ENCODE measurements at regions not wholly inside any gene's neighbourhood (a gene's known extent, or its start where the extent isn't known, plus 50 kb on each side); places are given as distances from the start of the nearest gene placed in this dataset.

DNA sequence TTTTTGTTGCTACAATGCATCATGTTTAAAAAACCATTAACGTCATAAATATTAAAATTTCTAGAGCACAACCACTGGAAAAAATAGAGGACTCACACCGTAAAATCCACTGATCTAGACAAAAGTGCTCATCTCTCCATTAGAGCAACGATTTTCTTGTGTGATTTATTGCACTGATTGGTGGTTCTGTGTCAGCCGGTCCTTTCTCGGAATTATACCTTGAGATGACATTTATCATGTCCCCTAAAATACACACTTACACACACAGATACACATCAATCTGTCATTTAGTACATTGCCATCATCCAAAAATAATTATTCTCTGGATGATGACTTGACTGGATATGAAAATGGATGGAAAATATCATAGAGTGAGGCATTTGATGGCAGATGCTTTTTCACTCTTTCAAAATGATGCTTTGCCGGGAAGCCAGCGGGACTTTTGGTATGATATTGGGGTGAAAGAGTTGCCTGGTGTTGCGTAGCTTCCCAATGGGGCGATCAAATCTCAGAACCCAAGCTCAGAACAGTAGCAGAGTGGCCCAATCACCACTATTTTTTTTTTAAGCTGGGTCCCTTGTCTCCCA is 226.6 kb downstream of the GAS1 start:
- TF ChIP-seq, protein P1, sequence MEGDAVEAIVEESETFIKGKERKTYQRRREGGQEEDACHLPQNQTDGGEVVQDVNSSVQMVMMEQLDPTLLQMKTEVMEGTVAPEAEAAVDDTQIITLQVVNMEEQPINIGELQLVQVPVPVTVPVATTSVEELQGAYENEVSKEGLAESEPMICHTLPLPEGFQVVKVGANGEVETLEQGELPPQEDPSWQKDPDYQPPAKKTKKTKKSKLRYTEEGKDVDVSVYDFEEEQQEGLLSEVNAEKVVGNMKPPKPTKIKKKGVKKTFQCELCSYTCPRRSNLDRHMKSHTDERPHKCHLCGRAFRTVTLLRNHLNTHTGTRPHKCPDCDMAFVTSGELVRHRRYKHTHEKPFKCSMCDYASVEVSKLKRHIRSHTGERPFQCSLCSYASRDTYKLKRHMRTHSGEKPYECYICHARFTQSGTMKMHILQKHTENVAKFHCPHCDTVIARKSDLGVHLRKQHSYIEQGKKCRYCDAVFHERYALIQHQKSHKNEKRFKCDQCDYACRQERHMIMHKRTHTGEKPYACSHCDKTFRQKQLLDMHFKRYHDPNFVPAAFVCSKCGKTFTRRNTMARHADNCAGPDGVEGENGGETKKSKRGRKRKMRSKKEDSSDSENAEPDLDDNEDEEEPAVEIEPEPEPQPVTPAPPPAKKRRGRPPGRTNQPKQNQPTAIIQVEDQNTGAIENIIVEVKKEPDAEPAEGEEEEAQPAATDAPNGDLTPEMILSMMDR (IDR thresholded peaks at IDR 0.05; ENCODE audit: low read depth, low read length, missing control alignments), result no peak
- H3K4me3 ChIP-seq (ENCODE audit: low read depth, low read length), result no peak overlapping the region

DNA sequence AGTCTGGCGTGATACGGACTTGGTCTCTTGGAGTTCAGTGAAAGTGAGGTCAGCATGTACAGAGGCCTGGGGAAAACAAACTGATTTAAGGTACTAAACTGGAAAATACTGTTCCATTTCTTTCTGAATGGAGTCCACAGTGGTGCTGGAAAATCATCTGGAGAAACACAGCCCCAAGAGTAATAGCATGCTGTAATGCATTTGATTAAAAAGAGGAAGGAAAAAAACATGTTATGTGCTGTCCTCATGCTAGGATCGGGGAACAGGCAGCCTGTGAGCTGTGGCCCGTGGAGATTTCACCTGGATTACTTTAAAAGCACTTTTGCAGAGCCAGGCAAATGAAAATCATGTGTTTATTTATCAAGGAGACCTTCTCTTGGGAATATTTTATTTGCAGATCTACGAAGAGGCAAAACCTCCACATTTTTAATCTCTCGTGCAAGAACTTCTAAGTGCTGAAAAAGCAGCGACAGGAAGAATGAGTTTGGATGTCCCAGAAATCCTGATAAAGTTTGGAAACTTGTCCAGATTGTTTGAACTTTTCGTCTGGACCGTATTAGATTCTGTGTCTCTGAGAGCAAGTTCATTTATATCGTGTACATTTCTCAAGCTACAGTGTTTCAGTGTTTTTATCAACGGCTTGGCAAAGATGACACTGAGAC is 228.8 kb downstream of the GAS1 start:
- TF ChIP-seq, protein P1 (IDR thresholded peaks at IDR 0.05; ENCODE audit: low read depth, low read length, missing control alignments), result no peak
- DNase-seq (ENCODE audit: low read depth), result no peak
- no peak overlapping the region for H3K4me3 ChIP-seq (ENCODE audit: low read depth, low read length)

More for the DNA sequence above, 226.6 kb downstream of the GAS1 start:
- DNase-seq (ENCODE audit: low read depth), result no peak

DNA sequence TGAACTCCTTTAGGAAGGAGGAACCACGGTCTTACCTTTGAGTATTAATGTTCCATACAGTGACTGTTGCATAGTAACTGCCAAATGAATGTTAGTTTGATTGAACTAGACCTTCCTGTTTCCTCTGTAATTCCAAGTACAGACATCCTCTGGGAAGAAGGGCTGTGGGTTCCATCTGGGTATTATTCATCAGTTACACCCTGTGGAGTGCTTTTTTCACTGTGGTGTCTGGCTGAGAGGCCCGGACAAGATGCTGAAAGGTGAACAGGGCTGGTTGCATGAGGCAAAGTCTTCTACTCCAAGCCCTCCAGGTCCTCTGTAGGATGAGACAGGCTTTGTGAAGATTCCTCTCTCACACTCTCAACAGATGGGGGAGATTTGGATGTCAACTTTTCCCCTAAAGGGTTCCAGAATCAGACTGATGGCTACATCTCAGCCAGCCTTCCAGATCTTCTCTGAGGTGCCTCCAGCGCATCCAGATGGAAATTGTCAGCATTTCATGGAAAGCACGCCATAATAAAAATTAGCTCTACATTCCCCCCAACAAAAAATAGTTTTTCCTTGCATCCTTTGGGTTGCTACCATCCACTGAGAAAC is 230.9 kb downstream of the GAS1 start:
- TF ChIP-seq, protein P1 (IDR thresholded peaks at IDR 0.05; ENCODE audit: low read depth, low read length, missing control alignments), result no peak
- no peak for DNase-seq (ENCODE audit: low read depth)
- no peak overlapping the region for H3K4me3 ChIP-seq (ENCODE audit: low read depth, low read length)

DNA sequence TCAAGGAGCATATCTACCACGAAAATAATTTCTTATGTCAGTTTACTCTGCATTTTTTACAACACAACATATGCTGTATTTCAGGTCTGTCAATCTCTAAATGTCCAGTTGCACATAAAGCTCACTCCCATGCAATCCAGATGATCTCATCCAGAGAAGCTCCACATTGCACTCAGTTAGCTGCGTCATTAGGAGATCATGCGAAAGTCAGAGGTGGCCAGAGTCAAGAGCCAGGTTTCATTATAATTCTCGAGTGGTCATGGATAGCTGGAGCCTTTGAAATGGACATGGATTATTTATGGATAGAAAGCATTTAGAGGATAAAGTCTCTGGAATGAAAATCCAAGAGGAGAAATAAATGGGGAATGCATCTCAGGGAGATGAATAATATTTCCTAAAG is 232.3 kb downstream of the GAS1 start:
- TF ChIP-seq, protein P1 (IDR thresholded peaks at IDR 0.05; ENCODE audit: low read depth, low read length, missing control alignments), result no peak
- no peak for DNase-seq (ENCODE audit: low read depth)
- H3K4me3 ChIP-seq (ENCODE audit: low read depth, low read length), result no peak overlapping the region

DNA sequence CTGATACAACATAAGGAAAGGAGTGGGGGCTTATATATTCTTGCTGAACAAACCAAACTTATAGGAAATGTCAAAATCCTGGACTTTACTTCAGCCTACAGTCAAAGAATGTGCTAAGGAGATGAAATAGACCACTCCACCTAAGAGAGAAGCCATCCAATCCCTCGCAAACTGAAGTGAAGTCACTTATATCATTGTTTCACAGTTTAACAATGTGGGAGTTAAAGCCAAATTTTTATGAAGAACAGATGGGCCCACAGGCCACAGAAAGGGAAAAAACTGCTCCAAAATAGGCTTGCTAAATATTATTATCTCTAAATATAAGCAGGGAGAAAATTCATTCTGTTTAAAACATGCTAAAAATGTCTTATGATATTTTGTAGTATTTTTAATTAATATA is 233.3 kb downstream of the GAS1 start:
- DNase-seq (ENCODE audit: low read depth), result no peak
- TF ChIP-seq, protein P1 (IDR thresholded peaks at IDR 0.05; ENCODE audit: low read depth, low read length, missing control alignments), result no peak
- no peak overlapping the region for H3K4me3 ChIP-seq (ENCODE audit: low read depth, low read length)

DNA sequence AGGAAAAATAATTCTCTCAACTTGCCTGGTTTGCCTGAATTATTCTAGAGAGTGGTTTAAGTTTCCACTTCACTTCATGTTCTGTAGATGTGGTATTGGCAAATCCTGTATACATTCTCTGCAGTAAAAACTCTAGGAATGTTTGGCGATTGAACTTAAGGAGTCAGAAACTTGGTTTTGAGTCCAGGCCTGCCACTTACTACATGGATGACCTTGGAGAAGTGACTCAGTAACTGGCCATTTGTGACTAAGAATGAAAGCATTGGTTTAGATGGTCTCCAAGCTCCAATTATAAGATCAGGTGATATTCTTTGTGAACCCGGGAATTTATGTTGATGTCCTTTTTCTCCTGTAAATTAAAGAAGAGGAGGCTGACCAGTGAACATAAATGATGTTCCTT is 233.8 kb downstream of the GAS1 start:
- no peak for DNase-seq (ENCODE audit: low read depth)

More for the DNA sequence above, 233.8 kb downstream of the GAS1 start:
- TF ChIP-seq, protein P1 (IDR thresholded peaks at IDR 0.05; ENCODE audit: low read depth, low read length, missing control alignments), result no peak
- H3K4me3 ChIP-seq (ENCODE audit: low read depth, low read length), result no peak overlapping the region
